Astrocyte of the cerebellum (primary cell): ENCODE measurements at regions not wholly inside any gene's neighbourhood (a gene's known extent, or its start where the extent isn't known, plus 50 kb on each side); places are given as distances from the start of the nearest gene placed in this dataset.
A peak's percentile ranks its signal among the peaks of the same experiment; 100 is the strongest.
"Not testable (repeated sequence)": the region's sequence is repeated elsewhere in the genome, so short reads cannot be mapped to it uniquely, and the experiment has no call there.

Experiments used
- DNase-seq: peaks from one replicate; pipeline ENCODE4 v3.0.0-alpha.2; 2011; ENCODE audit warnings: low read depth
- H3K4me3 ChIP-seq: 2 replicates; pipeline ENCODE4 v1.5.1; 2011; ENCODE audit warnings: mild to moderate bottlenecking, low read depth, low read length, moderate library complexity
- CTCF ChIP-seq: IDR thresholded peaks from 2 replicates; pipeline ENCODE4 v1.5.1; 2012; ENCODE audit warnings: low read length, low read depth, moderate library complexity, mild to moderate bottlenecking; ENCODE audit errors: missing control alignments
- in situ Hi-C: cut with HindIII; loops from 2 replicates; pipeline ENCODE4 v1.10.0; 2017; ENCODE audit warnings: low sequenced_read_pairs

- peak; percentile 38 for DNase-seq
- H3K4me3 ChIP-seq, result no peak overlapping the region
- no peak for TF ChIP-seq CTCF
- in situ Hi-C loops, result no loop called here
Measured at GRCh38 chr6:145151624-145152023, 583.7 kb downstream of the EPM2A start.

GRCh38 chr6:145153495-145153894 lies 581.8 kb downstream of the EPM2A start:
- DNase-seq, result no peak
- no peak for TF ChIP-seq CTCF
- no peak overlapping the region for H3K4me3 ChIP-seq
- in situ Hi-C loops, result no loop called here

- no peak for DNase-seq
- H3K4me3 ChIP-seq, result no peak overlapping the region
- in situ Hi-C loops, result no loop called here
- TF ChIP-seq CTCF, result no peak
Measured at GRCh38 chr6:145155411-145155810, 579.9 kb downstream of the EPM2A start.

GRCh38 chr6:145155873-145156782 lies 579.2 kb downstream of the EPM2A start:
- TF ChIP-seq CTCF, result no peak
- H3K4me3 ChIP-seq, result no peak overlapping the region
- in situ Hi-C loops, result no loop called here
- no peak for DNase-seq

- DNase-seq, H3K4me3 ChIP-seq, in situ Hi-C loops: not testable (repeated sequence)
Measured at GRCh38 chr6:145158636-145159035, 576.7 kb downstream of the EPM2A start.

- no peak for TF ChIP-seq CTCF
- in situ Hi-C loops, result no loop called here
- DNase-seq, result no peak
- H3K4me3 ChIP-seq, result no peak overlapping the region
Measured at GRCh38 chr6:145159921-145160320, 575.4 kb downstream of the EPM2A start.

- H3K4me3 ChIP-seq, result no peak overlapping the region
- no peak for DNase-seq
- TF ChIP-seq CTCF, result no peak
- in situ Hi-C loops, result no loop called here
Measured at GRCh38 chr6:145161501-145161900, 573.8 kb downstream of the EPM2A start.
